ENCODE measurements at regions not wholly inside any gene's neighbourhood (a gene's known extent, or its start where the extent isn't known, plus 50 kb on each side); places are given as distances from the start of the nearest gene placed in this dataset.

- no peak overlapping the region for H2AFZ ChIP-seq (ENCODE audit: control insufficient read depth, low read depth, low read length)
- ChIA-PET RAD21 (ENCODE audit: unreplicated experiment) (no interaction called here), CTCF (interaction anchor here (1.0 to 1.5 kb wide), 3 partner anchors 10 to 65 kb away, joined by 3 to 4 read pairs (median 3); no protein-coding TSS in a partner anchor), POLR2A (no interaction called here), SMC1A (ENCODE audit: uncharacterized antibody, unreplicated experiment) (interaction anchor here (0.6 to 2.2 kb wide), 5 partner anchors 12 to 1017 kb away, joined by 3 to 8 read pairs (median 3); no protein-coding TSS in a partner anchor)
- no peak for FAIRE-seq
- 83% methylated on average over 2 of the region's 2 CpGs for WGBS (ENCODE audit: insufficient coverage, insufficient replicate concordance, low lambda C conversion rate, missing lambda C conversion rate)
- H3K27me3 ChIP-seq (replicated peaks in 1 of 2; ENCODE audit: control insufficient read depth in 2 of 2, insufficient read depth in 2 of 2, low read length in 1 of 2), result no peaks in the 10 kb centered on the region
- H3K4me2 ChIP-seq (ENCODE audit: control insufficient read depth, insufficient read depth), result no peak overlapping the region
- DNase-seq (ENCODE audit: low read depth, low spot score), result no peak
- in situ Hi-C loops (cut with MboI), result no loop called here
- no peak overlapping the region for H3K9ac ChIP-seq (ENCODE audit: control insufficient read depth, insufficient read depth, low read length)
- H3K36me3 ChIP-seq (ENCODE audit: control insufficient read depth in 2 of 2, insufficient read depth in 2 of 2, low read length in 1 of 2), result no peaks in the 10 kb centered on the region
- H3K9me3 ChIP-seq (replicated peaks; ENCODE audit: control insufficient read depth, insufficient read depth, low read length), result no peaks in the 10 kb centered on the region; the same call in 1 of the 3 replicates
- no peak overlapping the region for H3K27ac ChIP-seq (ENCODE audit: control insufficient read depth, insufficient read depth)
- H3K4me1 ChIP-seq (ENCODE audit: control insufficient read depth, insufficient read depth, low read length), result no peaks in the 10 kb centered on the region
- H4K20me1 ChIP-seq (ENCODE audit: control insufficient read depth, insufficient read depth), result no peaks in the 10 kb centered on the region
- no peak for ATAC-seq
- H3K4me3 ChIP-seq, result no peak overlapping the region
- BruUV-seq (replicated peaks), result no TSS peak
- intact Hi-C loops (cut with micrococcal nuclease; ENCODE audit: unreplicated experiment), result no loop called here
- no peaks in the 10 kb centered on the region for H3K79me2 ChIP-seq (ENCODE audit: control insufficient read depth, insufficient read depth, low read length)
- TF ChIP-seq RB1 (IDR thresholded peaks at IDR 0.05; ENCODE audit: borderline replicate concordance) (no peak), BCL3 (IDR thresholded peaks at IDR 0.05; ENCODE audit: borderline replicate concordance, insufficient read depth, low read depth, low read length, poor library complexity, severe bottlenecking) (no peak), ZNF207 (IDR thresholded peaks at IDR 0.05; ENCODE audit: borderline replicate concordance) (no peak), PAX5 (IDR thresholded peaks at IDR 0.05; ENCODE audit: borderline replicate concordance, low read depth, low read length) (no peak), ATF7 (IDR thresholded peaks at IDR 0.05; ENCODE audit: low read depth) (no peak), STAT1 (conservative IDR thresholded peaks at IDR 0.05) (no peak), KAT2A (conservative IDR thresholded peaks at IDR 0.05; ENCODE audit: control insufficient read depth, low read depth, low read length) (no peak), E2F4 (IDR thresholded peaks at IDR 0.05; ENCODE audit: low read depth, low read length) (no peak), USF1 (IDR thresholded peaks at IDR 0.05; ENCODE audit: borderline replicate concordance, extremely low read length, insufficient read depth, low read depth, low read length) (no peak), IKZF2 (IDR thresholded peaks at IDR 0.05) (no peak), NRF1 (conservative IDR thresholded peaks at IDR 0.05; ENCODE audit: low read depth, low read length) (no peak), ZBTB40 (IDR thresholded peaks at IDR 0.05; ENCODE audit: borderline replicate concordance) (no peak), EGR1 (IDR thresholded peaks at IDR 0.05; ENCODE audit: borderline replicate concordance in 1 of 2, low read depth in 2 of 2, low read length in 2 of 2) (no peak), SMC3 (IDR thresholded peaks at IDR 0.05; ENCODE audit: borderline replicate concordance, low read length) (no peak), YBX1 (IDR thresholded peaks at IDR 0.05) (no peak), POLR2A (IDR thresholded peaks at IDR 0.05; ENCODE audit: low read depth, low read length) (no peak), KDM1A (IDR thresholded peaks at IDR 0.05; ENCODE audit: borderline replicate concordance) (no peak)
Measured at GRCh38 chr2:215631696-215632095, 195.8 kb upstream of the FN1 start.
